HL-60 (cell line): ENCODE measurements at regions not wholly inside any gene's neighbourhood (a gene's known extent, or its start where the extent isn't known, plus 50 kb on each side); places are given as distances from the start of the nearest gene placed in this dataset.

ENCODE experiments used
- DNase-seq, 2 experiments: peaks; one replicate each; pipeline ENCODE4 v3.0.0-alpha.2; 2010 to 2020; ENCODE audit warnings: low read depth in 1 of 2, low spot score in 1 of 2
- H3K27ac ChIP-seq: fragments of 250-450 bp; sonication (Bioruptor Pico); replicated peaks from 2 replicates; pipeline ENCODE4 v1.5.1; 2020; ENCODE audit warnings: mild to moderate bottlenecking, moderate library complexity
- H3K27me3 ChIP-seq: fragments of 250-450 bp; sonication (Bioruptor Pico); 2 replicates; pipeline ENCODE4 v1.5.1; 2021; ENCODE audit warnings: mild to moderate bottlenecking, moderate library complexity; ENCODE audit not compliant: insufficient read depth, poor library complexity, severe bottlenecking
- H3K4me3 ChIP-seq: replicated peaks from 2 replicates; pipeline ENCODE4 v1.5.1; 2011; ENCODE audit warnings: mild to moderate bottlenecking, control low read depth, low read length; ENCODE audit not compliant: insufficient read depth
- CTCF ChIP-seq: IDR thresholded peaks from one replicate; pipeline ENCODE4 v1.5.1; 2011; ENCODE audit warnings: low read length, control low read depth, inconsistent platforms; ENCODE audit not compliant: insufficient read depth
- GABPA ChIP-seq: IDR thresholded peaks from 2 replicates; pipeline ENCODE4 v1.6.1; 2012; ENCODE audit warnings: low read depth
- POLR2AphosphoS5 ChIP-seq: IDR thresholded peaks from 2 replicates; pipeline ENCODE4 v1.6.1; 2012; ENCODE audit warnings: low read depth
- REST ChIP-seq: IDR thresholded peaks from 2 replicates; pipeline ENCODE4 v1.6.1; 2012; ENCODE audit warnings: low read depth; ENCODE audit not compliant: insufficient replicate concordance
- SPI1 ChIP-seq: IDR thresholded peaks from 2 replicates; pipeline ENCODE4 v1.6.1; 2012; ENCODE audit warnings: low read depth, mild to moderate bottlenecking, borderline replicate concordance

- Histone ChIP-seq H3K27me3 (no peaks in the 10 kb centered on the region), H3K27ac (no peak overlapping the region), H3K4me3 (no peak overlapping the region)
- TF ChIP-seq CTCF (no peak), REST (no peak), POLR2AphosphoS5 (no peak), SPI1 (no peak), GABPA (no peak)
- no peak for DNase-seq
Observed at GRCh38 chr16:76796416-76796815, 394.6 kb upstream of the MON1B start.

GRCh38 chr16:76796978-76797377, 394.0 kb upstream of the MON1B start:
- Histone ChIP-seq H3K27me3 (peaks cover 2% of the 10 kb centered on the region), H3K27ac (no peak overlapping the region), H3K4me3 (no peak overlapping the region)
- DNase-seq: no peak
- TF ChIP-seq REST (no peak), CTCF (no peak), GABPA (no peak), SPI1 (no peak), POLR2AphosphoS5 (no peak)

- Histone ChIP-seq H3K27me3 (peaks cover 2% of the 10 kb centered on the region), H3K27ac (no peak overlapping the region), H3K4me3 (no peak overlapping the region)
- no peak for TF ChIP-seq SPI1
- no peak for TF ChIP-seq REST
- no peak for TF ChIP-seq CTCF
- no peak for TF ChIP-seq POLR2AphosphoS5
- TF ChIP-seq GABPA: no peak
- no peak for DNase-seq
Observed at GRCh38 chr16:76797457-76797856, 393.5 kb upstream of the MON1B start.
